A549 (cell line): ENCODE measurements at regions not wholly inside any gene's neighbourhood (a gene's known extent, or its start where the extent isn't known, plus 50 kb on each side); places are given as distances from the start of the nearest gene placed in this dataset.

Experiments
- CEBPB ChIP-seq, 2 experiments: fragments of >200 bp in 1 of 2; sonication (Bioruptor Twin) in 1 of 2; formaldehyde crosslinking in 1 of 2; IDR thresholded peaks; 2 replicates each; pipeline ENCODE4 v1.6.1; 2012 to 2016
- EHMT2 ChIP-seq: fragments of 200-600 bp; sonication (generic); IDR thresholded peaks from 2 replicates; pipeline ENCODE4 v1.6.1; 2016; ENCODE audit warnings: antibody characterized with exemption, low read depth, mild to moderate bottlenecking, moderate library complexity
- EP300 ChIP-seq, 2 experiments: fragments of >200 bp; sonication (Bioruptor Twin); formaldehyde crosslinking; IDR thresholded peaks; 2 replicates in 1 of 2; 3 replicates in 1 of 2; pipeline ENCODE4 v1.6.1; 2016 to 2017
- HDAC2 ChIP-seq: fragments of 200-600 bp; sonication (generic); IDR thresholded peaks from 2 replicates; pipeline ENCODE4 v1.6.1; 2016
- HOXA7 ChIP-seq: fragments of 250-450 bp; sonication (Bioruptor Pico); IDR thresholded peaks from 2 replicates; pipeline ENCODE4 v1.5.0; 2020; ENCODE audit warnings: mild to moderate bottlenecking, moderate library complexity
- JUN ChIP-seq, 2 experiments: fragments of >200 bp; sonication (Bioruptor Twin); formaldehyde crosslinking; IDR thresholded peaks; 2 replicates in 1 of 2; 3 replicates in 1 of 2; pipeline ENCODE4 v1.6.1; 2016 to 2017
- MAFK ChIP-seq: fragments of 450-650 bp; IDR thresholded peaks from 2 replicates; pipeline ENCODE4 v1.6.1; 2014; ENCODE audit not compliant: partially characterized antibody
- POLR2A ChIP-seq: IDR thresholded peaks from 2 replicates; pipeline ENCODE4 v1.6.1; 2012; ENCODE audit warnings: mild to moderate bottlenecking, low read length
- RCOR1 ChIP-seq: fragments of 150-350 bp; IDR thresholded peaks from 2 replicates; pipeline ENCODE4 v1.6.1; 2014; ENCODE audit warnings: antibody characterized with exemption, low read length, low read depth
- ZSCAN20 ChIP-seq: fragments of 250-450 bp; sonication (Bioruptor Pico); IDR thresholded peaks from 2 replicates; pipeline ENCODE4 v1.8.0; 2022; ENCODE audit warnings: mild to moderate bottlenecking, moderate library complexity
- TF ChIP-seq, protein P1 (sequence below): fragments of >200 bp; sonication (Bioruptor Twin); formaldehyde crosslinking; IDR thresholded peaks from 3 replicates; pipeline ENCODE4 v1.5.1; 2016
- TF ChIP-seq, protein P2 (sequence below): IDR thresholded peaks from 2 replicates; pipeline ENCODE4 v1.6.1; 2012
- TF ChIP-seq, protein P3 (sequence below): fragments of >200 bp; sonication (Bioruptor Twin); formaldehyde crosslinking; IDR thresholded peaks from 3 replicates; pipeline ENCODE4 v1.6.1; 2016
- TF ChIP-seq, protein P4 (sequence below): IDR thresholded peaks from 2 replicates; pipeline ENCODE4 v1.6.1; 2012

DNA sequence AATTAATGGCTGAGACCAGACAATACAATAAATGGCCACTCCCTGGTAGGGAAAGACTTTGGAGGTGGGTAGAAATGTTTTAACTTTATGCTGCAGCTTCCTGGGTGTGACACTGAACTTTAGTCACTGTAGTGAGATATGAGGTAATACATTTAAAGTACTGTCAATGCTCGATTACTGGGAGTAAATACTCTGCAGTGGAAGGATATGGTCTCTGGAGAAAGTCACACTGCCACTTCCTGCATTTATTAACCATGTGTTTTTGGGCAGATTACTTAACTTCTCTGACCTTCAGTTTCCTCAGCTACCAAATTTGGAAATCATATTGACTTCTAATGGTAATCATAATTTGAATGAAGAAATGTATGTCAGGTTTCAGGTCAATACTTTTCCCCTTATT lies 317.1 kb upstream of the TGFBR2 start:
- TF ChIP-seq POLR2A (no peak), EHMT2 (no peak), CEBPB (IDR thresholded peaks at IDR 0.05) (no peak), HDAC2 (no peak), EP300 (IDR thresholded peaks at IDR 0.05) (no peak), JUN (IDR thresholded peaks at IDR 0.05) (no peak), HOXA7 (no peak), MAFK (no peak), ZSCAN20 (CRISPR knock-in tag) (no peak), RCOR1 (no peak)
- TF ChIP-seq, protein P1, sequence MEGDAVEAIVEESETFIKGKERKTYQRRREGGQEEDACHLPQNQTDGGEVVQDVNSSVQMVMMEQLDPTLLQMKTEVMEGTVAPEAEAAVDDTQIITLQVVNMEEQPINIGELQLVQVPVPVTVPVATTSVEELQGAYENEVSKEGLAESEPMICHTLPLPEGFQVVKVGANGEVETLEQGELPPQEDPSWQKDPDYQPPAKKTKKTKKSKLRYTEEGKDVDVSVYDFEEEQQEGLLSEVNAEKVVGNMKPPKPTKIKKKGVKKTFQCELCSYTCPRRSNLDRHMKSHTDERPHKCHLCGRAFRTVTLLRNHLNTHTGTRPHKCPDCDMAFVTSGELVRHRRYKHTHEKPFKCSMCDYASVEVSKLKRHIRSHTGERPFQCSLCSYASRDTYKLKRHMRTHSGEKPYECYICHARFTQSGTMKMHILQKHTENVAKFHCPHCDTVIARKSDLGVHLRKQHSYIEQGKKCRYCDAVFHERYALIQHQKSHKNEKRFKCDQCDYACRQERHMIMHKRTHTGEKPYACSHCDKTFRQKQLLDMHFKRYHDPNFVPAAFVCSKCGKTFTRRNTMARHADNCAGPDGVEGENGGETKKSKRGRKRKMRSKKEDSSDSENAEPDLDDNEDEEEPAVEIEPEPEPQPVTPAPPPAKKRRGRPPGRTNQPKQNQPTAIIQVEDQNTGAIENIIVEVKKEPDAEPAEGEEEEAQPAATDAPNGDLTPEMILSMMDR: no peak
- TF ChIP-seq, protein P2, sequence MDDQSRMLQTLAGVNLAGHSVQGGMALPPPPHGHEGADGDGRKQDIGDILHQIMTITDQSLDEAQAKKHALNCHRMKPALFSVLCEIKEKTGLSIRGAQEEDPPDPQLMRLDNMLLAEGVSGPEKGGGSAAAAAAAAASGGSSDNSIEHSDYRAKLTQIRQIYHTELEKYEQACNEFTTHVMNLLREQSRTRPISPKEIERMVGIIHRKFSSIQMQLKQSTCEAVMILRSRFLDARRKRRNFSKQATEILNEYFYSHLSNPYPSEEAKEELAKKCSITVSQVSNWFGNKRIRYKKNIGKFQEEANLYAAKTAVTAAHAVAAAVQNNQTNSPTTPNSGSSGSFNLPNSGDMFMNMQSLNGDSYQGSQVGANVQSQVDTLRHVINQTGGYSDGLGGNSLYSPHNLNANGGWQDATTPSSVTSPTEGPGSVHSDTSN: no peak
- TF ChIP-seq, protein P3, sequence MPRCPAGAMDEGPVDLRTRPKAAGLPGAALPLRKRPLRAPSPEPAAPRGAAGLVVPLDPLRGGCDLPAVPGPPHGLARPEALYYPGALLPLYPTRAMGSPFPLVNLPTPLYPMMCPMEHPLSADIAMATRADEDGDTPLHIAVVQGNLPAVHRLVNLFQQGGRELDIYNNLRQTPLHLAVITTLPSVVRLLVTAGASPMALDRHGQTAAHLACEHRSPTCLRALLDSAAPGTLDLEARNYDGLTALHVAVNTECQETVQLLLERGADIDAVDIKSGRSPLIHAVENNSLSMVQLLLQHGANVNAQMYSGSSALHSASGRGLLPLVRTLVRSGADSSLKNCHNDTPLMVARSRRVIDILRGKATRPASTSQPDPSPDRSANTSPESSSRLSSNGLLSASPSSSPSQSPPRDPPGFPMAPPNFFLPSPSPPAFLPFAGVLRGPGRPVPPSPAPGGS: no peak
- TF ChIP-seq, protein P4, sequence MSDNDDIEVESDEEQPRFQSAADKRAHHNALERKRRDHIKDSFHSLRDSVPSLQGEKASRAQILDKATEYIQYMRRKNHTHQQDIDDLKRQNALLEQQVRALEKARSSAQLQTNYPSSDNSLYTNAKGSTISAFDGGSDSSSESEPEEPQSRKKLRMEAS: no peak
